GM21447 (cell line): ENCODE measurements at regions not wholly inside any gene's neighbourhood (a gene's known extent, or its start where the extent isn't known, plus 50 kb on each side); places are given as distances from the start of the nearest gene placed in this dataset.

Experiments
- ATAC-seq: cut with Tn5 transposase; IDR thresholded peaks from one replicate; pipeline ENCODE4 v1.9.1; 2021; ENCODE audit not compliant: unreplicated experiment

DNA sequence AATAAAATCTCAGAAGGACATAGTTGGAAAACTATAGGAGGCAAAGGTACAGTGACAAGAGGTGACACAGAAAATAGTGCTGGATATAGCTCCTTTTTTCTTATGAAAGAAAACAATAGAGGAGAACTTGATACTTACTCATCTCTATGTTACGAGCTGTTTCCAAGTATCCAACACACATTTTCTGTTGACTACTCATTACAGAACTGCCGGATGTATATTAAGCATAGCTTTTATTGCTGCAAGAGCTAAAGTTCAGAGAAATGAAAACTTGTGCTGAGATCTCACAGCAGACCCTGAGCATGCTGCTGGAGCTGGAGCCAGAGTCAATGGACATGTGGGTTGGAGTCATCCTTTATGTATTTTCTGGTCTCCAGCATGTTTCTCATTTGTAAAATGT is 210.0 kb upstream of the NT5C1B start:
- ATAC-seq = no peak

DNA sequence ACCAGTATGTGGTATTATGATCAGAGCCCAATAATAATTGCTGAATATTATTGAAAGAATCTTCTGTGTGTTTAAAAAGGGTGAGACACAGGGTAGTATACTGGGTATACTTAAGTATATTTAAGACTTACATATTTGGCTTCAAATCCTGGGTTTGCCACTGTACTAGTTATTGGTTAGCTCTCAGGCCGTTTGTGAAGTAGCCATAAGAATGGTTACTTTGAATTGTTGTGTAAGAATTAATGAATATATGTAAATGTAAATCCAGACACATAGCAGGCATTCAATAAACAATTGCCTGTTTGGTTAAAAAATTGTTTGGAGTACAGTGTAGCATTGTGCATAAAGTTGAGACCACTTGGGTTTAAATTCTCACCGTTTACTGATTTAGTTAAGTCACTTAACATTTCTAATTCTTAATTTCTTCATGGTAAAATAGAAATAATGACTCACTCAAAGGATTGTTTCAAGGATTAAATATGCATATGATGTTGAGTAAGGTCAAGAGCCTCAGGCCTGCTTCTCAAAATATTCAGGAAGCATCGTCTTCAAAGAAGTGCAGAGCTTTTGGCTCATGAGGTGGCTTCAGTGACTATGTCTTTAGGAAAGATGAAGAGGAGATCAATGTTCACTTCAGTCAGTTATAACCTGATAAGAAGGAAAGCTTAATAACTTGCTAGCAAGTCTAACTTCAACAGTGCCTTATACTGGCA is 207.9 kb upstream of the NT5C1B start:
- no peak for ATAC-seq

DNA sequence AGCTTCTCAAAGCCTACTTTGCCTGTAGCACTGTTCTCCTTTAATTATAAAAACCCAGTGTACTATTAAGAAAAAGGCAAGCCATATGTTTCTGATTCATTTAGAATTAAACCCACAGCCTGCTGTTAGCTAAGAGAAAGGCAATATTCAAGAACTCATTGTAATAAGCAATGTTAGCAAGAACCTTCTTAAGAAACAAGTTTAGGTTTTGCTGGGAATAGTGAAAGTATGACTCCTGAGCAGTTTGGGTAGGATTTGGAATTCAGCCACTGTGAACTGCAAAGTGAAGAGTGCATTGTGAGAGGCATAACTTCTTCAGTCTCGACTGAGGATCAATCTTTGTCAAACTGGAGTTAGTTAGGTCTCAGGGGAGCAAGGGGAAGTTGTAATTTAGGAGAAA is 206.5 kb upstream of the NT5C1B start:
- no peak for ATAC-seq

DNA sequence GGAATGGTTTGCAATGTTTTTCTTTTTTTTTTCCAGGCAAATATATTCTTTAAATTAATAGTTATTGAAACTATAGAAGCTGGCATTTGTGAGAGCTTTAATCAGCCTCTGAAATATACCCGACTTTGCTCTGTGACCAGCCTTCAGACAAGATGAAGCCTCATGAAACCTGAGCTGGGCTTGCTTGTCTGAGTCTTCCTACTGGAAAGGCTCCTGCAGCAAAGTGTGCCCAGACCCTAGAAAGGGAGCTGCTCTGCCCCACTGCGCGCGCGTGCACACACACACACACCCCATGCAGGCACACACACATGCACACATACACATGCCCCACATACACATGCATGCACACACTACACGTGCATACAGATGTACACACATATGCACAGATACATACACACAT is 203.3 kb upstream of the NT5C1B start:
- no peak for ATAC-seq

DNA sequence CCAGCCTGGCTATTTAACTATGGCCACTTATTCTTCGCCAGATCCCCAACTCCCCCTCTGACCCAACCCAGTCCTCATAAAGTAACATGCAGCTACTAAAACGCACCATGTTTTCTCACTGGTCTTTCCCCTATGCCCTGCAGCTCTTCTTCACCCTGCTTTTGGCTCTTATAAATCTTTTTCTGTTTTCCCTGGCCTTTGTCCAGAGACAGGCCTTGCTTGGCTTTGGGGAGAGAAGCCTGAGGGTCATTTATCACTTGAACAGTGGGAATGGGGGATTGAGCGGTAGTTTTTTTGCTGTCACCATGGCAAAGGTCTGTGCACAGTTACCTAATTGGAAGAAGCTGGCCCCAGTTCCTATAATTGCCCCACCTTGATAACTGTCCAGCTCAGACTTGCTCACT is 202.9 kb upstream of the NT5C1B start:
- no peak for ATAC-seq

DNA sequence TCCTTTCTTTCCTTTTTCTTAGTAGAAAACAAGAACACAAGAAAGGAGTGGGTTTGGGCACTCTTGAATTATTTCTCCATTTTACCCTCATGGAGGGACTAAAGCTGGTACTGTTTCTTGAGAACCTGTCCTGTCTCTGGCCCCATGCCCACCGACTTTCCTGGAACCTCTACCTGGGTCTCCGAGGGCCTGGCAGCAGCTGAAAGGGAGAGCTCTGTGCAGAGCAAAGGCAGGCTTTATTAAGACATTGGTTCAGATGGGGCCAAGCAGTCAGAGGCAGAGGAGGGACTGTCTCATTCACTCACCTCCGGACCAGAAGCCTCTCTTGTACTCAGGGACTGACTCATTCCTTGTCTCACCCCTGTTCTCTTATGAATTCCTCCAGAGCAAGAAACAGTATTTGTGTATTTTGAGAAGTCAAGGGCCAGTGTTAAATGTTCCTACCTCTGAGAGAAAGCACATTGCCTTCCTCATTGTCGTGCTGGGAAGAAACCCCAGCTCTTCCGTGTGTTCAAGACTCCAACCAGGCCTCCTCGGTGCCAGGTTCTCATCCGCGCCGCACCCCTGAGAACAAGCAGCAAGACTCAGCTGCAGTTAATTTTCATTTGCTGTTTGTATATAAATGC is 201.9 kb upstream of the NT5C1B start:
- no peak for ATAC-seq

DNA sequence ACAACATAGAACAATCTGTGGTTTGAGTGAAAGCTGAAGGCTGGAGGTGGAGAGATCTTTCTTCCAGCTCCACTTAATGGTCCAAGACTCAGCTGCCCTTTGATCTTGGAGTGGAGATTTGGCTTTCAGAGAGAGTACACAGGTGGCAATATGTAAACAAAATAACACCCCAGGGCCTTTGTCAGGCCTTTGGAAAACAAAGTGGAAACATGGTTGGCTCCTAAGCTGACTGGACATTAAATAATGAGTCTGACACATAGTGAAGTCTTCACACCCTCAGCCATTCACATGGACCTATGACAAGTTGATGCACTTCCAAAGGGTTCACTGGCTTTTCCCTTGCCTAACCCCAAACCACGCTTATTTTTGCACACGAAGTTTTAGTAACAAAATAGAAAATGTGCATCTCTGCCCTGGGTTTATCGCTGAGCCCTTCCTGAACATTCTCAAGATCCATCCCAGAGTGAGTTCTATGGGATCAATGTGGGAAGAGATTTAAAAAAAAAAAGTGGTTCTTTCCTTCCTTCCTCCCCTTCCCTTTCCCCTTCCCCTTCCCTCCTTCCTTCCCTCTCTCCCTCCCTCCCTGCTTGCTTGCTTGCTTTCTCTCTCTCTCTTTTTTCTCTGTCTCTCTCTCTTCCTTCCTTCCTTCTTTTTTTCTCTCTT is 201.3 kb upstream of the NT5C1B start:
- ATAC-seq = no peak

DNA sequence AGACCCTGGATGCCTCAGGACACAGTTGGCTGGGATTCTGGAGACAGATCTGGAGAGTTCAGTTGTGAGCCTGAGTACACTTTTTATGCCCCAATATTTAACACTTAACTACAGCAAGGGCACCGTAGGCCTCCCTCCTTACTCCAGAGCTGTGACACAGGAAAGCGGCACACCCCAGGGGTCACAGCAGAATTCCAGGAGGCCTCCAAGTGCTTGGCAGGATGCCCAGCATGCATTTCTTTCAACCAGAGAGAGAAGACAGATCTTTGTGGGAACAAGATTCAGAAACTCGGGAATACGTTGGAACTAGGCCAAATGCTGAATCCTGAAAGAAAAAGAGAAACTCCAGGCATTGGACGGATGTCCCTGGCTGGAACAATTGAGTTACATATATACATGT is 199.2 kb upstream of the NT5C1B start:
- no peak for ATAC-seq

DNA sequence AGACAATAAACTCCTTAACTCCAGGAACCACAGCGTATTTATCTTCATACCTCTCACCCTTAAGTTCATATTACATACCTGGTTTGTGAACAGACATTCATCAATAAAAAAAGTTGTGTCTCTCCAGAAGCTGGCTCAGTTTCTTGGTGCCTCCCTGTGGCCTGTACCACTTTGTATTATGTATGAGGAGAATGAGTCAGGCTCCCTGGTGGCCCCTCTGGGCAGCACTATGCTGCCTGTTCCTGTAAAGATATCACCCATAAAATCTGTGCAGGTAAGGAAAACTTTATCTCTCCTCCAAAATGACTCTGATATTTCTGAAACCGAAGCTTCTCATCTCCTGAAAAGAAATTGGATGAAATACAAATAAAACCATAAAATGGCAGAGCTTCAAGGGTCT is 198.4 kb upstream of the NT5C1B start:
- no peak for ATAC-seq

DNA sequence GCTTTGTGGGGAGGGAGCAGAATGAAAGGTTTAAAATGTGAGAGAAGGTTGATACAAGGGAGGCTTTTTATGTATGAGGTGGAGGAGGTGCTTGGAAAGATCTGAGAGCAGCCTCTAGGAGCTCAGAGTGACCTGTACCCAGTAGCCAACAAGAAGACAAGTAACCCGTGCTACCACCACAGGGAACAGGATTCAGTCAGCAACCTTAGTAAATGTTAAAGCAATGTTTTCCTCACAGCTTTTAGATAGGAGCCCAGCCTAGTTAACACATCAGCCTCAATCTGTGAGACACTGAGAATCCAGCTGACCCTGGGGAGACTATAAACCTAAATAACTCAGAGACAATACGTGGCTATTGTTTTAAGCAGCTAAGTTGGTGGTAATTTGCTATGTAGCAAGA is 194.9 kb upstream of the NT5C1B start:
- ATAC-seq = no peak

DNA sequence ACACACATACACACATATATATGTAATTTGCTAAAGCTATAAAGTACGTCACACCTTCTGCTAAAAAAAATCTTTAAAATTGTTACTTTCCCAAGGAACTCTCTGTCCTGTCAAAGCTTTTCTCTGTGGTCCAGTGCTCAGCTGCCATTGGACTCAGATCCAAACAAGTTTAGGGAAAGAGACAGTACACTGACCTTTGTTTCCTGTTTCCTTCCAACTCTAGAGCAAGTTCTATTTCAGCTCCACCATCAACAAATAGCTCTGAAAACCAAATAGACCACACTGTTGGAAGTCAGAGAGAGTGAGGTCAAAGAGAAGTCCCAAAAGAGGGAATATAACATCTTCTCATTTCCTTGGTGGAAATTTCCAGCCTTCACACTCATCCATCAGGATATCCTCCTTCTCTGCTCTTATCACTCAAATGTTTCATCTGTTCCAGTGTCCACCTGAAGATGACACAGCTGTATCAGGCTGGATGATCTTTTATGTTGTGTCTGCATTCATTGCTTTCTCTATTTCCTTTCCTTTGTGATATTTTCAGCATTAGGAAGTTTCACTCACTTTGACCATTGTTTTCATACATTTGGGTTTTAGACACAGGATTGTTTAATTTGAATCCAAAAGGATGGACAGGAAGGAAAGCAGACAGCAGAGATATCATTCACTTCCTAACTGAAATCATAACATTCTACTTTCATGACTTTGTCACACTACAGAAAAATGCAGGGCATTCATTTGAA is 192.3 kb upstream of the NT5C1B start:
- ATAC-seq = no peak

DNA sequence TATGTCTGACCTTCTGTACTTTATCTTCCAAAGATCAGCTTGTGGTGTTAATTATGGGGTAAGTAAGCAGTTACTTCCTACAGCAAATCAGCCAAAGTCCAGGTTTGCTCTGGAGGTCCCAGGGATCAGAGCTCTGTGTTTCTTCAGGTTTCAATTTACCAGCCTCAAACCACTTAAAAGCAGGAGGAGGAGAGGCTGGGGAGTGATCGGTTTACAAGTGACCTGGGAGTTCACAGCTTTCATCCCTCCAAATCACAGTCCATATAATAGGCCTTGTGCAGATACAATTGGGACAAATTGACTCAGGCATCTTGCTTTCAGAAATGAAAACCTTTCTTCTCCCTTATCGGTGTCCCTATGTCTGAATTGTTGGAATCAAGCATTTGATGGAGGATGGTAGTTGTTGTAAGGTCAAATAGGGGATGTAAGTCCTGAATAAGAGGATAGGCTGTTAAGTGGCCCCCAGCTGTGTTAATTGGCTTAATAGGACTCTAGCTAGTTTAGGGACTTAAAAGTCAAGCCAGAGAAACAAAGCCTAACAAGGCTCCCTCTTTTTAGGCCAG is 188.0 kb upstream of the NT5C1B start:
- no peak for ATAC-seq

DNA sequence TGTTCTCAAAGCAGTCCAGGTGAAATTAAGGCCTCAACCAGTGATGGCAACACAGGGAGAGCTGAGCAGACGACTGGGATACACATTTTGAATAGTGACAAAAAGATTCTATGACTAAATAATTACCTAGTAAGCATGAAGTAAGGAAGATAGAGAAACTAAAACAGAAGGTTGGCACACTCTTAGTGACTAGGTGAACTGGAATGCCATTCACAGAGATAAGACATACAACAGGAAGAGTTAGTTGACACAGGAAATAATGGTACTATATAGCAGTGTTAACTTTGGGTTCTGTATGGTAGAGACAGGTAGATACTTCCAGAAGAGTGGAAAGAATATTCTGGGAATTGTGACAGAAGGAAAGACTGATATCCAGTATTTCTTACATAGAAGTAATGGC is 181.8 kb upstream of the NT5C1B start:
- ATAC-seq = no peak

DNA sequence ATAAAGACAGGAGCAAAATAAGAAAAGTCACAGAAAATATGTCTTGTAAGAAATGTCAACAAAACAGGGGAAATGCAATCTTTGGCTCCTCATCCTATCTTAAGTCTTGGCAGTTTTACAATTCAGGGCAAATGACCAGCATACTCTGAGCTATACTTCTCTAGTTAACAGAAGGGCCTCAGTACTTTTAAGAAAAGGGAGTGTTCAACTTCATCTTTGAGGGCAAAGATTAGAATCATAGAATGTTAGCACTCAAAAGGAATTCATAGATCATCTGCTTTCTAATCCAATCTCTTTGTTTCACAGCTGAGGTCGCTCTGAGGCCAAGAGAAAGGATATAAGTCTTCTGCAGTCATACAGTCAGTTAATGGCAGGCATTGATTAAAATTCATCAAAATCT is 174.0 kb upstream of the NT5C1B start:
- no peak for ATAC-seq

DNA sequence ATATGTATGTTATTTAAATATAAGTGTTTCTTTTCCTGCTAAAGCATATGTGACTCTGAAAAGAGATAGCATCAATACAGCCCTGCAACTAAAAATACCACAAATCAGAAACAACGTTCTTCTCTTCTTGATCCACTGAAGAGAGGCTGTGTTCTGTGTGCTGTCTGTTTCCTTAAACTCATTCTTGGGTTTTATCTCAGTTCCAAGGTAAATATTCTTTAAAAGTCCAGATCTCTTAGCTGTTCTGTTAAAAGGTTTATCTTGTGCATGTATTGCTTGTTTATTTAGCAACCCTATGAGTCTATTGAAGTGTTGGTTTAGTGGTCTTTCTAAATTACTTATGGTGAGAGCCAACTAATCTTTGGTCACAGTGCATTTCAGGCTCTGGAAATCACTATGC is 173.3 kb upstream of the NT5C1B start:
- ATAC-seq = no peak

DNA sequence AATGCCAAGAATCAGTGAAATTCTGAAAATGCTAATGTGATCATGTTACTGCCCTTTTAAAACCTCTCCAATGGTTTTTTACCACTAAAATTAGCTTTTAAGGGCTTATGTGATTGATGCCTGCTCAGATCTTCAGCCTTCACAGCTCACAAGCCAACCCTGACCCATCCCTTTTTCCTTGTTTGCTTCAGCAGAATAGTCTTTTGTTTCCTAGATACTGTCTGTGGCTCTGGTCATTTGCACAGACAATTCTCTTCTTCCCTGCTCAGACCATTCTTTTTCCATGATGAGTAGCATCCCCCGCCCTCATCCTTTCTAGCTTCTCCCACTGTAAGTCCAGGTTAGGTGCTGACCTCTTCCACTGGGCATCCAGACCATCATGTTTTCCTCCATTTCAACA is 164.9 kb upstream of the NT5C1B start:
- no peak for ATAC-seq

DNA sequence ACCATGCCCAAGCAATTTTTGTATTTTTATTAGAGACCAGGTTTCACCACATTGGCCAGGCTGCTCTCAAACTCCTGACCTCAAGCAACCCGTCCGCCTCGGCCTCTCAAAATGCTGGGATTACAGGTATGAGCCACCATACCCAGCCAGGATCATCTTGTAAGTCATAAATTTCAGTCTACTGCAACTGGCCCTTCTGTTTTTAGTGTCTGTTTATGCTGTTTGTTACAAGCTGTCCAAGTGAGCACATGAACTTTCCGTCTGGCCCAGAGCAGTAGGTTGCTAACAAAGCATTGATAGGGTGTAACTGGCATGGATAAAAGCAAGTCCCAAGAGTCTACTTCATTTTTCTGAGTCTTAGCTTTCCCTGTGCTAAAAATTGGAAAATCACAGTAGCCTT is 164.4 kb upstream of the NT5C1B start:
- ATAC-seq = no peak

DNA sequence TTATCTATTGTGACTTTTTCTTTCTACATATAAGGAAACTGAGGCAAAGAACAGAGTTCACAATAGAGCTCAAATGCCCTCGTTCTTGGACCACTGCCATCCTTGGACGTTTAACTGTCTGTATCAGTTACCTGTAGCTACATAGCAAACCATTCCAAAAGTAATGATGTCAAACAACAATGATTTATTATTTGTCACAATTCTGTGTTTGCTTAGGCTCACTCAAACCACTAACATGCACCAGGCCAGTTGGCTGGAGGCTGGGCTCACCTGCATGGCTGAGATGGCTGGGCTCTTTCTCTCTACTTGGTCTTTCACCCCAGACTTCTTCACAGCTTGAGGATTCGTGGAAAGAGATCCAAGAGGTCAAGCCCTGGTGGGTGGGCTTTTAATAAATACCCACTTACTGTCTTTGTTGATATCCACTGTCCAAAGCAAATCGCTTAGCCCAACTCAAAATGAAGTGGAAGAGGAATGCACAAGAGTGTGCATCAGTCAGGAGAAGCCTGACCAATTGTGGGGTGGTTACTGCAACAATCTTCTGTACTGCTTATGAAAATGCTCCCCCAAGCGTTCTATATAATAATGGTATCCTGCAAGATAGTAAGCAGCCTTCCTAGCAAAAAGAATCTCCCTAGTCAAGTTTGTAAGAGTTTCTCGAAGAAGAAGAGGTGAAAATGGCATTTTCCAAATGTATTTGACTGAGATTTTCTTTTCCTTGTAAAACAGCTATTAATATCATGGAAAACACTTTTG is 163.5 kb upstream of the NT5C1B start:
- ATAC-seq = no peak

DNA sequence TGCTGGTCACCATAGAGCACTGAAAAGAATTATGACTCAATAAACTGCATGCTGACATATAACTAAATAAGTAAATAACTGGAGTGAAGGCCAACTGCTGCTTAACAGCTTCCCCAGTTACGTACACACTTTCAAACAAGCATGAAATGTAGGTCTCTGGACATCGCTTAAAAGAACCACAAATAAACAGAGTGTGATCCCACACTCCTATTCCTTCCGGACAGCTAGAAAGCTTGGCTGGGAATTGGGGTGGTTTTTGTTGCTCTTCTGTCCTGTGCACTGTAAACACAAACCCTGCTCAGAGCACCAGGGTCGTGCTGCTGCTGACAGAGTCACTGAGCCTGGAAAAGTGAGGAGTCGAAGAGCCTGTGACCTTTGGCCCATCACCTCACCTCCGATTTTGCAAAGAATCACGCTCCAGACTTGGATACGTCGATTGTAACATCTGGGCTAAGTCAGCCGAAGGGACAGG is 162.7 kb upstream of the NT5C1B start:
- ATAC-seq = no peak

DNA sequence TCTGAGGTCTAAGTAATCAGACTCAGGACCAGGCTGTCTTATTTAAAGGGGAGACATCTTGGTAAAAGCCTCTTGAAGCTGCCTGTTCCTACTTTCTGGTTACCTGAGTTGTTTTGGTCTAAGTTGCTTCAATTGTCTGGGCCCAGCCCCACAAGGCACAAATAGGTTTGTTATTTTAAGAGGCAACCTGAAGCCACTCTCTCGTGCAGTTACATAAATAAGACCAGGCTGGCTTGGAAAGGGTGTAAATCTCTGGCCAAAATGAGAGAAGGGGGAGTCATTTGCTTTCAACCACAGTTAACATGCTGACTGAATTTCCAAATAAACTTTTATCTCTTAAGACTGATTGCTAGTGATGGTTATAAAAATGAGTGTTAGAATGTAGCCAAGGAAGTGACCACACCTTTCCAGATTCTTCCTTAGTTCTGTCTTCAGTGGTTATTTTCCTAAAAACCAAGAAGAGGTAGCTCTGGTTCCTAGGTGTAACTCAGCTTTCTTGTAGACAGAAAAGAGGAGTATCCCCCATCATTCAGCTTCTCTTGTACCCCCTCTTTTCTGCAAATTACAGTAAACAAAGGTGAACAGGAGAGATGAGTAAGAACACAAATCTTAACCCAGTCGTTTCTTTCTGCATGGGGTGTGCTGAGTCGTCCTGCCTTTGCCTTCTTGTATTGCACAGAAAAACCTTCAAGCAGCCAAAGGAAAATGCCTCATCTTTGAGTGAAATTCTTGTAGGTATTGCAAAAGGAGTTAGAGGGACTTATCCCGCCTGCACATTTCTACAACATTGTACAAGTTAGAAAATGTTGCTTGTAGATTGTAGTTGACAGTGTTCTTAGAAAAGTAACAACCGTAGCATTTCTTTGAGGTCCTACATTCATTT is 161.5 kb upstream of the NT5C1B start:
- ATAC-seq = no peak
